HepG2 (cell line): ENCODE measurements at regions not wholly inside any gene's neighbourhood (a gene's known extent, or its start where the extent isn't known, plus 50 kb on each side); places are given as distances from the start of the nearest gene placed in this dataset.

ENCODE experiments used
- ATAC-seq: fragments of 200-7000 bp; cut with Tn5 transposase; 3 replicates; pipeline ENCODE4 v1.9.1; 2020; ENCODE audit warnings: mild to moderate bottlenecking, moderate library complexity
- BruUV-seq: library from RNA; stranded (reverse); fragments of 400-500 nt; replicated peaks from 2 replicates; lab custom pipeline; 2021; lab: Mats Ljungman, UMichigan
- CTCF ChIA-PET: fragments of 300-600 bp; formaldehyde crosslinking; extraction: SDS; loops from one replicate; lab custom pipeline; 2021; ENCODE audit warnings: low total read pairs, inconsistent platforms, low intra/inter-chr PET ratio; lab: Yijun Ruan, JAX
- POLR2A ChIA-PET: fragments of 350-600 bp; sonication (Branson Sonifier 250); formaldehyde crosslinking; loops from one replicate; lab custom pipeline; 2020; ENCODE audit warnings: antibody characterized with exemption, inconsistent platforms; lab: Yijun Ruan, JAX
- DNase-seq: peaks from one replicate; pipeline ENCODE4 v3.0.0-alpha.2; 2015; ENCODE audit warnings: low spot score
- FAIRE-seq: peaks from 3 replicates; lab custom pipeline; 2011; peaks lifted over from hg19 to GRCh38; lab: Jason Lieb, UNC
- H2AFZ ChIP-seq: one replicate; pipeline ENCODE4 v1.6.1; 2011; ENCODE audit warnings: low read length, inconsistent platforms
- H3K27ac ChIP-seq: fragments of 300-600 bp; 3 replicates; pipeline ENCODE4 v1.8.0; 2011; ENCODE audit warnings: mixed run types, mild to moderate bottlenecking, mixed read lengths, low read length, inconsistent platforms; ENCODE audit not compliant: insufficient read depth; ENCODE audit errors: extremely low read length
- H3K27me3 ChIP-seq, 2 experiments: fragments of 200-600 bp in 1 of 2; 2 replicates in 1 of 2; 3 replicates in 1 of 2; pipeline versions ENCODE4 v1.6.0 to v1.8.0; 2011; ENCODE audit warnings: low read length in 2 of 2, mild to moderate bottlenecking in 2 of 2, moderate library complexity in 2 of 2, inconsistent platforms in 1 of 2; ENCODE audit not compliant: insufficient read depth in 2 of 2, control insufficient read depth in 1 of 2
- H3K36me3 ChIP-seq, 2 experiments: fragments of 200-600 bp in 1 of 2; replicated peaks in 1 of 2; 2 replicates in 1 of 2; 3 replicates in 1 of 2; pipeline versions ENCODE4 v1.5.1 to v1.8.0; 2011; ENCODE audit warnings: low read length in 2 of 2, inconsistent platforms in 1 of 2; ENCODE audit not compliant: insufficient read depth in 2 of 2, control insufficient read depth in 1 of 2
- H3K4me1 ChIP-seq: 2 replicates; pipeline ENCODE4 v1.5.1; 2012; ENCODE audit warnings: low read length, inconsistent platforms; ENCODE audit not compliant: insufficient read depth
- H3K4me2 ChIP-seq: 2 replicates; pipeline ENCODE4 v1.6.0; 2011; ENCODE audit warnings: low read depth, low read length, inconsistent platforms
- H3K4me3 ChIP-seq, 3 experiments: fragments of 200-600 bp in 1 of 3; sonication (generic), shearing (Covaris generic) in 1 of 3; replicated peaks in 1 of 3; 2 replicates each; pipeline ENCODE4 v1.5.1; 2011 to 2016; ENCODE audit warnings: low read length in 3 of 3, inconsistent platforms in 2 of 3, low read depth in 2 of 3, mild to moderate bottlenecking in 2 of 3, control low read depth in 1 of 3, mixed read lengths in 1 of 3; ENCODE audit not compliant: insufficient read depth in 1 of 3
- H3K79me2 ChIP-seq: one replicate; pipeline ENCODE4 v1.6.1; 2011; ENCODE audit warnings: low read length, inconsistent platforms; ENCODE audit not compliant: insufficient read depth
- H3K9ac ChIP-seq: 2 replicates; pipeline ENCODE4 v1.6.0; 2011; ENCODE audit warnings: mild to moderate bottlenecking, low read depth, low read length, inconsistent platforms; ENCODE audit not compliant: insufficient read depth
- H3K9me3 ChIP-seq: 2 replicates; pipeline ENCODE4 v1.5.1; 2012; ENCODE audit warnings: mild to moderate bottlenecking, low read length
- H4K20me1 ChIP-seq: 2 replicates; pipeline ENCODE4 v1.6.0; 2011; ENCODE audit warnings: inconsistent platforms, mild to moderate bottlenecking, low read length, moderate library complexity; ENCODE audit not compliant: insufficient read depth
- ATAD3A ChIP-seq: sonication (generic); formaldehyde crosslinking; IDR thresholded peaks from 2 replicates; pipeline ENCODE4 v1.4.0; 2020; ENCODE audit warnings: missing genetic modification reagents
- CHCHD3 ChIP-seq: sonication (generic); formaldehyde crosslinking; IDR thresholded peaks from 2 replicates; pipeline ENCODE4 v1.8.0; 2022; ENCODE audit warnings: mild to moderate bottlenecking, missing genetic modification reagents, moderate library complexity
- GABPA ChIP-seq, 2 experiments: IDR thresholded peaks; 2 replicates each; pipeline ENCODE4 v1.6.1; 2011 to 2016; ENCODE audit warnings: low read depth in 2 of 2, low read length in 1 of 2, missing biosample characterization in 1 of 2, missing genetic modification characterization in 1 of 2
- GLI4 ChIP-seq: sonication (generic); formaldehyde crosslinking; IDR thresholded peaks from 2 replicates; pipeline ENCODE4 v1.5.1; 2020; ENCODE audit warnings: missing genetic modification reagents, mild to moderate bottlenecking, moderate library complexity, borderline replicate concordance
- GPN1 ChIP-seq: sonication (generic); formaldehyde crosslinking; IDR thresholded peaks from 2 replicates; pipeline ENCODE4 v1.5.1; 2020; ENCODE audit warnings: missing genetic modification reagents, borderline replicate concordance
- HOXA5 ChIP-seq: sonication (generic); formaldehyde crosslinking; IDR thresholded peaks from 2 replicates; pipeline ENCODE4 v1.4.0; 2020; ENCODE audit warnings: missing genetic modification reagents
- PAWR ChIP-seq: sonication (generic); formaldehyde crosslinking; IDR thresholded peaks from 2 replicates; pipeline ENCODE4 v1.4.0; 2020; ENCODE audit warnings: missing genetic modification reagents, mild to moderate bottlenecking, borderline replicate concordance
- PRMT3 ChIP-seq: sonication (generic); formaldehyde crosslinking; IDR thresholded peaks from 2 replicates; pipeline ENCODE4 v1.8.1; 2022; ENCODE audit warnings: low read depth, mild to moderate bottlenecking, moderate library complexity, missing genetic modification reagents, borderline replicate concordance
- RARG ChIP-seq: sonication (generic); formaldehyde crosslinking; IDR thresholded peaks from 2 replicates; pipeline ENCODE4 v1.4.0; 2020; ENCODE audit warnings: low read depth, mild to moderate bottlenecking, missing genetic modification reagents
- SP1 ChIP-seq, 2 experiments: fragments of 450-650 bp in 1 of 2; sonication (generic) in 1 of 2; formaldehyde crosslinking in 1 of 2; IDR thresholded peaks; 2 replicates each; pipeline versions ENCODE4 v1.4.0 to v1.6.1; 2016 to 2020; ENCODE audit warnings: missing genetic modification reagents in 1 of 2
- ZSCAN12 ChIP-seq: sonication (generic); formaldehyde crosslinking; IDR thresholded peaks from 2 replicates; pipeline ENCODE4 v1.9.0; 2021; ENCODE audit warnings: mild to moderate bottlenecking, missing genetic modification reagents
- WGBS: methylation state at CpG from one replicate; pipeline ENCODE4 v1.1.6; 2017; ENCODE audit warnings: low lambda C conversion rate; 5-methylcytosine and 5-hydroxymethylcytosine counted together
- in situ Hi-C: cut with HindIII; loops from 2 replicates; pipeline ENCODE4 v1.10.0; 2017; ENCODE audit warnings: low pct_unique_long_range_greater_than_20kb; ENCODE audit not compliant: extremely low pct_ligation_motif_present
- intact Hi-C: fragments of 100-400 bp; cut with micrococcal nuclease; formaldehyde crosslinking; loops from one replicate; pipeline ENCODE4 v1.10.0; 2022; ENCODE audit not compliant: unreplicated experiment
- TF ChIP-seq, protein P1 (sequence below): sonication (generic); formaldehyde crosslinking; IDR thresholded peaks from 2 replicates; pipeline ENCODE4 v1.5.0; 2020; ENCODE audit warnings: missing genetic modification reagents
- TF ChIP-seq, protein P2 (sequence below): sonication (generic); formaldehyde crosslinking; conservative IDR thresholded peaks from 2 replicates; pipeline ENCODE4 v1.8.1; 2023; ENCODE audit warnings: missing genetic modification reagents
- TF ChIP-seq, protein P3 (sequence below): sonication (generic); formaldehyde crosslinking; IDR thresholded peaks from 2 replicates; pipeline ENCODE4 v1.8.0; 2022; ENCODE audit warnings: missing genetic modification reagents, low read depth, mild to moderate bottlenecking, borderline replicate concordance

DNA sequence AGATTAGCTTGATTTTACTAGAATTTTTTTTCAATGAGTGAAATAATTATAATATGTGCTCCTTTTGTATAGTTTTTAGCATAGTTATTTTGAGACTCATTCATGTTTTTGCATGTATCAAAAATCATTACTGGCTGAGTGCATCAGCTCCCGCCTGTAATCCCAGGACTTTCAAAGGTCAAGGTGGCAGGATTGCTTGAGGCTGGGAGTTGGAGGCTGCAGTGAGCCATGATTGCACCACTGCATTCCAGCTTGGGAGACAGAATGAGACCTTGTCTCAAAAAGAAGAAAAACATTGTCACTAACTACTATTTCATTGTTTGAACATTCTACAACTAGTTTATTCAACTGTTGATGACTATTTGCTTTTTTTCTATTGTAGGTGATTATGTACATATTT, 802.7 kb downstream of the SLC16A7 start:
- no peaks in the 10 kb centered on the region for H3K4me1 ChIP-seq
- intact Hi-C loops, result no loop called here

More for the DNA sequence above, 802.7 kb downstream of the SLC16A7 start:
- POLR2A ChIA-PET, result no interaction called here
- 0% methylated on average over 1 of the region's 1 CpG for WGBS
- H4K20me1 ChIP-seq, result no peaks in the 10 kb centered on the region
- no peaks in the 10 kb centered on the region for H3K79me2 ChIP-seq
- TF ChIP-seq RARG (CRISPR knock-in tag) (no peak), ATAD3A (no peak), GABPA (IDR thresholded peaks at IDR 0.05; ENCODE audit: low read depth, low read length) (no peak), GABPA (CRISPR knock-in tag; IDR thresholded peaks at IDR 0.05; ENCODE audit: low read depth) (no peak), PAWR (CRISPR knock-in tag) (no peak), SP1 (IDR thresholded peaks at IDR 0.05) (no peak), SP1 (CRISPR knock-in tag; IDR thresholded peaks at IDR 0.05) (no peak), CHCHD3 (no peak), PRMT3 (CRISPR knock-in tag) (no peak), GPN1 (CRISPR knock-in tag) (no peak), ZSCAN12 (CRISPR knock-in tag) (no peak), GLI4 (no peak), HOXA5 (CRISPR knock-in tag) (no peak)
- TF ChIP-seq, protein P1, sequence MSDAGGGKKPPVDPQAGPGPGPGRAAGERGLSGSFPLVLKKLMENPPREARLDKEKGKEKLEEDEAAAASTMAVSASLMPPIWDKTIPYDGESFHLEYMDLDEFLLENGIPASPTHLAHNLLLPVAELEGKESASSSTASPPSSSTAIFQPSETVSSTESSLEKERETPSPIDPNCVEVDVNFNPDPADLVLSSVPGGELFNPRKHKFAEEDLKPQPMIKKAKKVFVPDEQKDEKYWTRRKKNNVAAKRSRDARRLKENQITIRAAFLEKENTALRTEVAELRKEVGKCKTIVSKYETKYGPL (CRISPR knock-in tag), result no peak
- TF ChIP-seq, protein P2, sequence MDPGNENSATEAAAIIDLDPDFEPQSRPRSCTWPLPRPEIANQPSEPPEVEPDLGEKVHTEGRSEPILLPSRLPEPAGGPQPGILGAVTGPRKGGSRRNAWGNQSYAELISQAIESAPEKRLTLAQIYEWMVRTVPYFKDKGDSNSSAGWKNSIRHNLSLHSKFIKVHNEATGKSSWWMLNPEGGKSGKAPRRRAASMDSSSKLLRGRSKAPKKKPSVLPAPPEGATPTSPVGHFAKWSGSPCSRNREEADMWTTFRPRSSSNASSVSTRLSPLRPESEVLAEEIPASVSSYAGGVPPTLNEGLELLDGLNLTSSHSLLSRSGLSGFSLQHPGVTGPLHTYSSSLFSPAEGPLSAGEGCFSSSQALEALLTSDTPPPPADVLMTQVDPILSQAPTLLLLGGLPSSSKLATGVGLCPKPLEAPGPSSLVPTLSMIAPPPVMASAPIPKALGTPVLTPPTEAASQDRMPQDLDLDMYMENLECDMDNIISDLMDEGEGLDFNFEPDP (CRISPR knock-in tag), result no peak
- TF ChIP-seq, protein P3, sequence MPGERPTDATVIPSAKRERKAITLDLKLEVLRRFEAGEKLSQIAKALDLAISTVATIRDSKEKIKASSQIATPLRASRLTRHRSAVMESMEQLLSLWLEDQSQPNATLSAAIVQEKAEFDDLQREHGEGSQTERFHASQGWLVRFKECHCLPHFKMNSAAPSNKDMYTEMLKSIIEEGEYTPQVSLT (CRISPR knock-in tag), result no peak
- H3K9ac ChIP-seq, result no peak overlapping the region
- no peak for DNase-seq
- H3K9me3 ChIP-seq, result peaks cover 20% of the 10 kb centered on the region
- H2AFZ ChIP-seq, result no peak overlapping the region
- ATAC-seq, result no peak
- no peak for FAIRE-seq
- H3K27ac ChIP-seq, result no peak overlapping the region
- CTCF ChIA-PET, result no interaction called here
- no TSS peak for BruUV-seq
- H3K4me3 ChIP-seq, result no peak overlapping the region
- H3K27me3 ChIP-seq, result no peaks in the 10 kb centered on the region; a peak in 1 of 5 replicates
- H3K36me3 ChIP-seq, result no peaks in the 10 kb centered on the region
- H3K4me2 ChIP-seq, result no peak overlapping the region
- in situ Hi-C loops, result no loop called here
